Left ventricle myocardium inferior (tissue), 1 donor: ENCODE measurements at regions not wholly inside any gene's neighbourhood (a gene's known extent, or its start where the extent isn't known, plus 50 kb on each side); places are given as distances from the start of the nearest gene placed in this dataset.

Source experiments
- DNase-seq: peaks from one replicate; pipeline ENCODE4 v3.0.0-alpha.2; 2020
- H3K27ac ChIP-seq: fragments of 200-600 bp; replicated peaks from 2 replicates; pipeline ENCODE4 v1.8.0; 2021
- H3K27me3 ChIP-seq: fragments of 200-600 bp; 2 replicates; pipeline ENCODE4 v1.8.0; 2021; ENCODE audit warnings: low read depth
- H3K36me3 ChIP-seq: fragments of 200-600 bp; 2 replicates; pipeline ENCODE4 v1.8.0; 2021
- H3K4me1 ChIP-seq: fragments of 200-600 bp; 2 replicates; pipeline ENCODE4 v1.8.0; 2021
- H3K4me3 ChIP-seq: fragments of 200-600 bp; 2 replicates; pipeline ENCODE4 v1.8.0; 2021; ENCODE audit warnings: mild to moderate bottlenecking, moderate library complexity
- H3K9me3 ChIP-seq: fragments of 200-600 bp; replicated peaks from 2 replicates; pipeline ENCODE4 v1.8.0; 2021
- intact Hi-C: fragments of 100-400 bp; cut with micrococcal nuclease; formaldehyde crosslinking; loops from one replicate; pipeline ENCODE4 v1.11.0; 2022
- TF ChIP-seq, protein P1 (sequence below): fragments of 200-600 bp; IDR thresholded peaks from 2 replicates; pipeline ENCODE4 v1.8.0; 2021; ENCODE audit warnings: antibody characterized with exemption, mild to moderate bottlenecking, borderline replicate concordance
- donor health status: DM: no; HTN: yes; CAD: no; lungs with severe emphysema.

DNA sequence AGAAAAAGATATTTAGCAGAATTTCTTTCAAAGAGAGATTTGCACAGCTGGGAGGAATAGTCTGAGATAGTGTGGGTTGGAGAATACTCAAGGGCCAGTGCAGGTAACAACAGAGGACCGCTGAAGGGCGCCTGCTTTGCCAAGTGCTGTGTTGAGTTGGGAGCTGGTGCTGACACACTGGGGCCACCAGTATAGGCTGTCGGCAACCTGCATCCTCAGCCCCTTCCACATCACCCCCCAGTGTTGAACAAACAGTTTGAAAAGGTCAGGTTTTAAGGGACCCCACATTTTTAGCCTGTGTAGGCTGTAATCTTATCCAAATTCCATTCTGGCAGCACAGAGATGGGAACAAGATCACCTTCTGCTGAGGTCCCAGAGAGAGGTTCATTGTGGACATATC, 96.6 kb downstream of the ABHD5 start:
- DNase-seq = no peak
- intact Hi-C loops = no loop called here
- TF ChIP-seq, protein P1, sequence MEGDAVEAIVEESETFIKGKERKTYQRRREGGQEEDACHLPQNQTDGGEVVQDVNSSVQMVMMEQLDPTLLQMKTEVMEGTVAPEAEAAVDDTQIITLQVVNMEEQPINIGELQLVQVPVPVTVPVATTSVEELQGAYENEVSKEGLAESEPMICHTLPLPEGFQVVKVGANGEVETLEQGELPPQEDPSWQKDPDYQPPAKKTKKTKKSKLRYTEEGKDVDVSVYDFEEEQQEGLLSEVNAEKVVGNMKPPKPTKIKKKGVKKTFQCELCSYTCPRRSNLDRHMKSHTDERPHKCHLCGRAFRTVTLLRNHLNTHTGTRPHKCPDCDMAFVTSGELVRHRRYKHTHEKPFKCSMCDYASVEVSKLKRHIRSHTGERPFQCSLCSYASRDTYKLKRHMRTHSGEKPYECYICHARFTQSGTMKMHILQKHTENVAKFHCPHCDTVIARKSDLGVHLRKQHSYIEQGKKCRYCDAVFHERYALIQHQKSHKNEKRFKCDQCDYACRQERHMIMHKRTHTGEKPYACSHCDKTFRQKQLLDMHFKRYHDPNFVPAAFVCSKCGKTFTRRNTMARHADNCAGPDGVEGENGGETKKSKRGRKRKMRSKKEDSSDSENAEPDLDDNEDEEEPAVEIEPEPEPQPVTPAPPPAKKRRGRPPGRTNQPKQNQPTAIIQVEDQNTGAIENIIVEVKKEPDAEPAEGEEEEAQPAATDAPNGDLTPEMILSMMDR = no peak
- no peaks in the 10 kb centered on the region for H3K36me3 ChIP-seq
- no peaks in the 10 kb centered on the region for H3K4me1 ChIP-seq
- peaks cover 21% of the 10 kb centered on the region for H3K27me3 ChIP-seq
- no peaks in the 10 kb centered on the region for H3K9me3 ChIP-seq
- H3K27ac ChIP-seq = no peak overlapping the region
- H3K4me3 ChIP-seq = no peak overlapping the region

DNA sequence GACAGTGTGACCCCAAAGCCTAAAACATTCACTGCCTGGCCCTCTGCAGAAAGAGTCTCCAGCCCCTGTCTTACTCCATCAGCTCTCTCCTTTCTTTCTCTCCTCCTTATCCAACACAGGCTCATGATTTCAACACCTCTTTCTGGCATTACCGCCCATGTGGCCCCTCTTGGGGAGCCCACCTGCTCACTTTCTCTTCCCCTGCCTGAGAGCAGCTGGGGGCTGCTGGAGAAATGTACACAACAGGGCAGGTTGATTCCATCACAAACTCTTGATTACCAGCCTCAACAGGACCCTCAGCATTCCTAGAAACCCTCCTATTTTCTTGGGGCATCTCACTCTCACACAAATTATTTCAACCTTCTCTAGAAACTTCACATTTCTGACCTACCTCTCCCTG, 98.3 kb downstream of the ABHD5 start:
- Histone ChIP-seq H3K36me3 (no peaks in the 10 kb centered on the region), H3K4me3 (no peak overlapping the region), H3K27me3 (peaks cover 21% of the 10 kb centered on the region), H3K9me3 (no peaks in the 10 kb centered on the region), H3K27ac (no peak overlapping the region), H3K4me1 (no peaks in the 10 kb centered on the region)
- intact Hi-C loops = no loop called here
- no peak for DNase-seq
- TF ChIP-seq, protein P1 = no peak

DNA sequence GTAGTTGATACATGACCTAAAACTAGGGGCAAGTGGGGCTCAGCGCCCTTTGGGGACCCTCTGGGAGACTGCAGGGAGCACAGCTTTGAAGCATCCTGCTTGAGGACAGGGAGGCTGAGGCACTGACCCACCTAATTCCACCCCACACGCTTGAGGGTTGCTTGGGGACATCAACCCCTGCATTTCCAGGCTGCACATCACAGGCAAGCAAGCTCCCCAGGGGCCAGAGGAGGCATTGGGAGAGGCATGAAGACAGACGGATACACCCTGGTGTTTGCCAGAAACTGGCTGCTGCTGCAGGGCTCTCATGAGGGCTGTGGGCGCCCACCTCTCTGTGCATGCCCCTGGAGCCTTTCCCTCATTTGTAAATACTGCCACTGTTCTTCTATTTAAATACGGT, 99.3 kb downstream of the ABHD5 start:
- Histone ChIP-seq H3K9me3 (no peaks in the 10 kb centered on the region), H3K4me3 (no peak overlapping the region), H3K27me3 (peaks cover 21% of the 10 kb centered on the region), H3K4me1 (no peaks in the 10 kb centered on the region), H3K27ac (no peak overlapping the region), H3K36me3 (no peaks in the 10 kb centered on the region)
- no peak for DNase-seq
- TF ChIP-seq, protein P1 = no peak
- intact Hi-C loops = no loop called here

DNA sequence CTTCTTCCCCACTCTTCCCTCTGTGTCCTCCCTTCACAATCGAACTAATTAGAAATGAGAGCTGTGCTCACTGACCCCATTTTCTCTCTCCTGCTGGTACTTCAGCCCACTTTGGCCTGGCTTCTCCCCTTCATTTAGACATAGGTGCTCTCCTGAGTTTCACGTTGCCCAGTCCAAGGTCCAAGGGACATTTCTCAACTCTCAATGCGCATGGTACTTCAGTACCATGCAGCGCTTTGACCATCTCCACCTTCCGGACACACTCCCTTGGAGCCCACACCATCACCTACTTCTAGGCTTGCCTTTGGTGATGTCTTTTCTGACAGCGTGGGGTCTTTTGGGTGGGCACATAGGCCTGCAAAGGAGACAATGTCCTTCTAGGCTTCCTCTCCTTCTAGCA, 99.7 kb downstream of the ABHD5 start:
- Histone ChIP-seq H3K4me3 (no peak overlapping the region), H3K27ac (no peak overlapping the region), H3K9me3 (no peaks in the 10 kb centered on the region), H3K4me1 (no peaks in the 10 kb centered on the region), H3K27me3 (peaks cover 21% of the 10 kb centered on the region), H3K36me3 (no peaks in the 10 kb centered on the region)
- TF ChIP-seq, protein P1 = no peak
- DNase-seq = no peak
- intact Hi-C loops = no loop called here

DNA sequence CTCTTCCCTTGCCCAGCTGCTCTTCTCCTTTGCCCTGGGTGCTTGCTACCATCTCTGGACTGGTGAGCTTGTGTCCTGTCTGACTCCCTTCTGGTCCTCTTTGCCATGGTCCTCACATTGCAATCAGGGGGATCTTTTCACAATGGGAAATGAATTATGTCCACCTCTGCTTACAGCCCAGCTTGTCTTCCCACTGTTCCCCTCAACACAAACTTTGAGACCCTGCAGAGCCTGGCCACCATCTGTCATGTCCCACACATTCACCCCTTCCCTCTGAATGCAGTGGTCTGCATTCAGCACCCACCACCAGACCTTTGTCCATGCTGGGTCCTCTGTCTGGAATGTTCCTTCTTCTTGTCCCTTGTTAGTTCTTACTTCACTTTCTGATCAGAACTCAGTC, 100.5 kb downstream of the ABHD5 start:
- no peak for DNase-seq

More for the DNA sequence above, 100.5 kb downstream of the ABHD5 start:
- peaks cover 19% of the 10 kb centered on the region for H3K27me3 ChIP-seq
- H3K4me1 ChIP-seq = no peaks in the 10 kb centered on the region
- no peak overlapping the region for H3K4me3 ChIP-seq
- intact Hi-C loops = no loop called here
- H3K9me3 ChIP-seq = no peaks in the 10 kb centered on the region
- no peak overlapping the region for H3K27ac ChIP-seq
- no peaks in the 10 kb centered on the region for H3K36me3 ChIP-seq
- TF ChIP-seq, protein P1 = no peak
